Sigmoid colon (tissue), 6 donors: ENCODE measurements at regions not wholly inside any gene's neighbourhood (a gene's known extent, or its start where the extent isn't known, plus 50 kb on each side); places are given as distances from the start of the nearest gene placed in this dataset.
"Not testable (repeated sequence)": the region's sequence is repeated elsewhere in the genome, so short reads cannot be mapped to it uniquely, and the experiment has no call there.

Experiments
- DNase-seq: peaks from one replicate; pipeline ENCODE4 v3.0.0-alpha.2; 2019
- H3K27ac ChIP-seq, 4 donors: fragments of 200-600 bp; sonication (generic); one replicate each; pipeline ENCODE4 v1.5.1; 2016 to 2019; ENCODE audit warnings: mild to moderate bottlenecking in 1 of 4
- H3K27me3 ChIP-seq, 3 donors: fragments of 200-600 bp; sonication (generic); one replicate each; pipeline ENCODE4 v1.5.1; 2019; ENCODE audit warnings: mild to moderate bottlenecking in 1 of 3
- H3K36me3 ChIP-seq, 4 donors: fragments of 200-600 bp; sonication (generic); one replicate each; pipeline ENCODE4 v1.5.1; 2016 to 2019
- H3K4me1 ChIP-seq, 4 donors: fragments of 200-600 bp; sonication (generic); one replicate each; pipeline ENCODE4 v1.5.1; 2017 to 2019
- H3K4me3 ChIP-seq, 4 donors: fragments of 200-600 bp; sonication (generic); one replicate each; pipeline ENCODE4 v1.5.1; 2017 to 2019; ENCODE audit warnings: mild to moderate bottlenecking in 2 of 4, moderate library complexity in 1 of 4
- H3K9me3 ChIP-seq, 4 donors: fragments of 200-600 bp in 3 of 4; sonication (generic) in 3 of 4; one replicate each; pipeline versions ENCODE4 v1.5.1 to v1.6.1; 2013 to 2019
- CTCF ChIP-seq, 4 experiments: fragments of 450-650 bp in 3 of 4; fragments of 200-600 bp in 1 of 4; IDR thresholded peaks; one replicate each; pipeline ENCODE4 v1.5.1; 2016 to 2019; ENCODE audit warnings: antibody characterized with exemption in 4 of 4, mild to moderate bottlenecking in 3 of 4, moderate library complexity in 2 of 4
- EP300 ChIP-seq, 4 donors: sonication (generic); formaldehyde crosslinking; IDR thresholded peaks; one replicate each; pipeline ENCODE4 v1.6.1; 2017; ENCODE audit warnings: antibody characterized with exemption in 4 of 4
- POLR2A ChIP-seq, 2 donors: fragments of 450-650 bp; IDR thresholded peaks; one replicate each; pipeline ENCODE4 v1.6.1; 2016; ENCODE audit warnings: antibody characterized with exemption in 2 of 2, mild to moderate bottlenecking in 2 of 2, moderate library complexity in 2 of 2
- POLR2AphosphoS5 ChIP-seq, 4 donors: sonication (generic); formaldehyde crosslinking; IDR thresholded peaks; one replicate each; pipeline ENCODE4 v1.6.1; 2017; ENCODE audit warnings: antibody characterized with exemption in 4 of 4
- WGBS, 2 donors: extraction: QIAGEN DNeasy Blood & Tissue Kit; methylation state at CpG; one replicate each; pipeline ENCODE4 v1.1.7; 2013; 5-methylcytosine and 5-hydroxymethylcytosine counted together
- intact Hi-C: fragments of 100-400 bp; cut with DNase I; formaldehyde crosslinking; loops from one replicate; pipeline ENCODE4 v1.15.1; 2023
- donor health status: healthy with polysubstance abuse.
- donor health status: healthy.

- no peak overlapping the region for H3K4me3 ChIP-seq
- H3K9me3 ChIP-seq: no peaks in the 10 kb centered on the region
- no peak for DNase-seq
- WGBS, 2 donors: 62 to 79% methylated on average over 2 of the region's 2 CpGs
- H3K27ac ChIP-seq: no peak overlapping the region
- H3K27me3 ChIP-seq: peaks cover 0 to 15% (median 0%) of the 10 kb centered on the region in 3 donors
- no peaks in the 10 kb centered on the region for H3K4me1 ChIP-seq
- intact Hi-C loops: no loop called here
- TF ChIP-seq CTCF (IDR thresholded peaks at IDR 0.05) (no peak), EP300 (IDR thresholded peaks at IDR 0.05) (no peak), POLR2AphosphoS5 (IDR thresholded peaks at IDR 0.05) (no peak), POLR2A (IDR thresholded peaks at IDR 0.05) (no peak)
- H3K36me3 ChIP-seq: no peaks in the 10 kb centered on the region
Measured at GRCh38 chr2:90077948-90078347, 1386.5 kb downstream of the RPIA start.

GRCh38 chr2:90079374-90079773 is 1387.9 kb downstream of the RPIA start:
- no peaks in the 10 kb centered on the region for H3K4me1 ChIP-seq
- H3K27ac ChIP-seq: no peak overlapping the region
- DNase-seq: no peak
- no peaks in the 10 kb centered on the region for H3K9me3 ChIP-seq
- no peaks in the 10 kb centered on the region for H3K36me3 ChIP-seq
- TF ChIP-seq POLR2A (IDR thresholded peaks at IDR 0.05) (no peak), EP300 (IDR thresholded peaks at IDR 0.05) (no peak), POLR2AphosphoS5 (IDR thresholded peaks at IDR 0.05) (no peak), CTCF (IDR thresholded peaks at IDR 0.05) (no peak)
- H3K4me3 ChIP-seq: no peak overlapping the region
- 72 to 79% methylated on average over 5 of the region's 5 CpGs for WGBS, 2 donors
- intact Hi-C loops: no loop called here
- peaks cover 0 to 15% (median 0%) of the 10 kb centered on the region in 3 donors for H3K27me3 ChIP-seq

GRCh38 chr2:90087792-90088191 is 1396.3 kb downstream of the RPIA start:
- H3K4me1 ChIP-seq, H3K4me3 ChIP-seq, H3K27me3 ChIP-seq, DNase-seq, H3K9me3 ChIP-seq, H3K27ac ChIP-seq, H3K36me3 ChIP-seq, intact Hi-C loops: not testable (repeated sequence)
- WGBS, 2 donors: 13 to 21% methylated on average over 2 of the region's 2 CpGs

GRCh38 chr2:90093571-90094270 is 1402.2 kb downstream of the RPIA start:
- 34 to 59% methylated on average over 3 of the region's 4 CpGs for WGBS, 2 donors
- H3K36me3 ChIP-seq, H3K4me1 ChIP-seq, intact Hi-C loops, H3K27me3 ChIP-seq, H3K27ac ChIP-seq, DNase-seq, H3K4me3 ChIP-seq, H3K9me3 ChIP-seq: not testable (repeated sequence)

- H3K36me3 ChIP-seq, H3K27ac ChIP-seq, H3K4me1 ChIP-seq, DNase-seq, H3K27me3 ChIP-seq, H3K4me3 ChIP-seq, intact Hi-C loops, H3K9me3 ChIP-seq: not testable (repeated sequence)
- WGBS, 2 donors: 57 to 59% methylated on average over 4 of the region's 4 CpGs
Measured at GRCh38 chr2:90097617-90098016, 1406.1 kb downstream of the RPIA start.

- intact Hi-C loops, H3K27me3 ChIP-seq, H3K27ac ChIP-seq, H3K4me1 ChIP-seq, H3K4me3 ChIP-seq, H3K9me3 ChIP-seq, H3K36me3 ChIP-seq, DNase-seq: not testable (repeated sequence)
- WGBS, 2 donors: 22 to 26% methylated on average over 4 of the region's 4 CpGs
Measured at GRCh38 chr2:90105142-90105541, 1413.7 kb downstream of the RPIA start.

GRCh38 chr2:90123409-90123808 is 1431.9 kb downstream of the RPIA start:
- H3K4me1 ChIP-seq, H3K4me3 ChIP-seq, H3K36me3 ChIP-seq, intact Hi-C loops, DNase-seq, H3K27ac ChIP-seq, H3K27me3 ChIP-seq, H3K9me3 ChIP-seq: not testable (repeated sequence)
- WGBS, 2 donors: 50 to 57% methylated on average over 4 of the region's 4 CpGs

- WGBS, 2 donors: 100% methylated on average over 1 of the region's 1 CpG
- intact Hi-C loops: not testable (repeated sequence)
Measured at GRCh38 chr2:90139046-90139445, 1447.6 kb downstream of the RPIA start.

GRCh38 chr2:90141558-90141957 is 1450.1 kb downstream of the RPIA start:
- H3K27ac ChIP-seq, H3K27me3 ChIP-seq, H3K4me1 ChIP-seq, H3K9me3 ChIP-seq, H3K36me3 ChIP-seq, intact Hi-C loops, H3K4me3 ChIP-seq, DNase-seq: not testable (repeated sequence)
- WGBS, 2 donors: 54 to 56% methylated on average over 5 of the region's 5 CpGs

More at GRCh38 chr2:90139046-90139445, 1447.6 kb downstream of the RPIA start:
- not testable (repeated sequence) for H3K9me3 ChIP-seq, H3K27me3 ChIP-seq, H3K4me1 ChIP-seq, H3K4me3 ChIP-seq, H3K27ac ChIP-seq, H3K36me3 ChIP-seq, DNase-seq

GRCh38 chr2:90151805-90152204 is 1460.3 kb downstream of the RPIA start:
- H3K4me3 ChIP-seq, H3K27ac ChIP-seq, H3K27me3 ChIP-seq, intact Hi-C loops, H3K36me3 ChIP-seq, H3K4me1 ChIP-seq, H3K9me3 ChIP-seq, DNase-seq: not testable (repeated sequence)

GRCh38 chr2:90170978-90171377 is 1479.5 kb downstream of the RPIA start:
- WGBS, 2 donors: 89 to 98% methylated on average over 1 of the region's 1 CpG
- H3K4me3 ChIP-seq, intact Hi-C loops, H3K4me1 ChIP-seq, H3K9me3 ChIP-seq, DNase-seq, H3K27ac ChIP-seq, H3K36me3 ChIP-seq, H3K27me3 ChIP-seq: not testable (repeated sequence)
